ENCODE measurements at regions not wholly inside any gene's neighbourhood (a gene's known extent, or its start where the extent isn't known, plus 50 kb on each side); places are given as distances from the start of the nearest gene placed in this dataset.
A peak's percentile ranks its signal among the peaks of the same experiment; 100 is the strongest.
"Not testable (repeated sequence)": the region's sequence is repeated elsewhere in the genome, so short reads cannot be mapped to it uniquely, and the experiment has no call there.

- Histone ChIP-seq H3K4me1 (ENCODE audit: insufficient read depth, insufficient read length) (no peaks in the 10 kb centered on the region), H3K27me3 (ENCODE audit: insufficient read depth, insufficient read length) (no peaks in the 10 kb centered on the region), H3K9ac (ENCODE audit: insufficient read length, low read depth) (no peak overlapping the region), H3K36me3 (ENCODE audit: insufficient read depth, insufficient read length, low read length) (no peaks in the 10 kb centered on the region), H3K4me3 (ENCODE audit: insufficient read length, low read depth) (no peak overlapping the region), H3K9me3 (ENCODE audit: insufficient read depth, low read length) (no peaks in the 10 kb centered on the region)
- no peak for DNase-seq (ENCODE audit: low read depth, low spot score)
- TF ChIP-seq ZNF274 (IDR thresholded peaks at IDR 0.05; ENCODE audit: low read depth, low read length): no peak
- no peak for TF ChIP-seq YY1 (IDR thresholded peaks at IDR 0.05; ENCODE audit: insufficient read depth, insufficient read length)
- TF ChIP-seq SUZ12 (IDR thresholded peaks at IDR 0.05; ENCODE audit: extremely low read depth, insufficient read depth, insufficient read length): no peak
These were observed 255.2 kb downstream of the C11orf87 start for GRCh38 chr11:109677231-109677630.

GRCh38 chr11:109677876-109678275 is 255.9 kb downstream of the C11orf87 start:
- DNase-seq (ENCODE audit: low read depth, low spot score): no peak
- no peaks in the 10 kb centered on the region for H3K27me3 ChIP-seq (ENCODE audit: insufficient read depth, insufficient read length)
- H3K4me3 ChIP-seq (ENCODE audit: insufficient read length, low read depth): no peak overlapping the region
- H3K36me3 ChIP-seq (ENCODE audit: insufficient read depth, insufficient read length, low read length): no peaks in the 10 kb centered on the region
- H3K9ac ChIP-seq (ENCODE audit: insufficient read length, low read depth): no peak overlapping the region
- TF ChIP-seq YY1 (IDR thresholded peaks at IDR 0.05; ENCODE audit: insufficient read depth, insufficient read length): no peak
- TF ChIP-seq SUZ12 (IDR thresholded peaks at IDR 0.05; ENCODE audit: extremely low read depth, insufficient read depth, insufficient read length): no peak
- TF ChIP-seq ZNF274 (IDR thresholded peaks at IDR 0.05; ENCODE audit: low read depth, low read length): no peak
- no peaks in the 10 kb centered on the region for H3K4me1 ChIP-seq (ENCODE audit: insufficient read depth, insufficient read length)
- no peaks in the 10 kb centered on the region for H3K9me3 ChIP-seq (ENCODE audit: insufficient read depth, low read length)

- H3K27me3 ChIP-seq (ENCODE audit: insufficient read depth, insufficient read length): no peaks in the 10 kb centered on the region
- TF ChIP-seq YY1 (IDR thresholded peaks at IDR 0.05; ENCODE audit: insufficient read depth, insufficient read length): no peak
- H3K36me3 ChIP-seq (ENCODE audit: insufficient read depth, insufficient read length, low read length): no peaks in the 10 kb centered on the region
- no peaks in the 10 kb centered on the region for H3K9me3 ChIP-seq (ENCODE audit: insufficient read depth, low read length)
- H3K4me3 ChIP-seq (ENCODE audit: insufficient read length, low read depth): no peak overlapping the region
- no peak overlapping the region for H3K9ac ChIP-seq (ENCODE audit: insufficient read length, low read depth)
- no peak for DNase-seq (ENCODE audit: low read depth, low spot score)
- H3K4me1 ChIP-seq (ENCODE audit: insufficient read depth, insufficient read length): no peaks in the 10 kb centered on the region
These were observed 258.1 kb downstream of the C11orf87 start for GRCh38 chr11:109680127-109680526.

GRCh38 chr11:109682788-109683187 is 260.8 kb downstream of the C11orf87 start:
- not testable (repeated sequence) for H3K36me3 ChIP-seq (ENCODE audit: insufficient read depth, insufficient read length, low read length); H3K4me1 ChIP-seq (ENCODE audit: insufficient read depth, insufficient read length); H3K9me3 ChIP-seq (ENCODE audit: insufficient read depth, low read length); H3K4me3 ChIP-seq (ENCODE audit: insufficient read length, low read depth); H3K9ac ChIP-seq (ENCODE audit: insufficient read length, low read depth); DNase-seq (ENCODE audit: low read depth, low spot score); H3K27me3 ChIP-seq (ENCODE audit: insufficient read depth, insufficient read length)

- no peak for TF ChIP-seq YY1 (IDR thresholded peaks at IDR 0.05; ENCODE audit: insufficient read depth, insufficient read length)
- TF ChIP-seq SUZ12 (IDR thresholded peaks at IDR 0.05; ENCODE audit: extremely low read depth, insufficient read depth, insufficient read length): no peak
- TF ChIP-seq ZNF274 (IDR thresholded peaks at IDR 0.05; ENCODE audit: low read depth, low read length): no peak
- Histone ChIP-seq H3K4me3 (ENCODE audit: insufficient read length, low read depth) (no peak overlapping the region), H3K27me3 (ENCODE audit: insufficient read depth, insufficient read length) (no peaks in the 10 kb centered on the region), H3K4me1 (ENCODE audit: insufficient read depth, insufficient read length) (no peaks in the 10 kb centered on the region), H3K9me3 (ENCODE audit: insufficient read depth, low read length) (peaks cover 16% of the 10 kb centered on the region), H3K9ac (ENCODE audit: insufficient read length, low read depth) (no peak overlapping the region), H3K36me3 (ENCODE audit: insufficient read depth, insufficient read length, low read length) (no peaks in the 10 kb centered on the region)
- no peak for DNase-seq (ENCODE audit: low read depth, low spot score)
These were observed 273.7 kb downstream of the C11orf87 start for GRCh38 chr11:109695696-109696095.

GRCh38 chr11:109696191-109696897 is 274.4 kb downstream of the C11orf87 start:
- no peak overlapping the region for H3K4me3 ChIP-seq (ENCODE audit: insufficient read length, low read depth)
- no peaks in the 10 kb centered on the region for H3K4me1 ChIP-seq (ENCODE audit: insufficient read depth, insufficient read length)
- no peak overlapping the region for H3K9ac ChIP-seq (ENCODE audit: insufficient read length, low read depth)
- H3K36me3 ChIP-seq (ENCODE audit: insufficient read depth, insufficient read length, low read length): no peaks in the 10 kb centered on the region
- TF ChIP-seq SUZ12 (IDR thresholded peaks at IDR 0.05; ENCODE audit: extremely low read depth, insufficient read depth, insufficient read length) (no peak), YY1 (IDR thresholded peaks at IDR 0.05; ENCODE audit: insufficient read depth, insufficient read length) (no peak), ZNF274 (IDR thresholded peaks at IDR 0.05; ENCODE audit: low read depth, low read length) (no peak)
- H3K27me3 ChIP-seq (ENCODE audit: insufficient read depth, insufficient read length): no peaks in the 10 kb centered on the region
- peaks cover 16% of the 10 kb centered on the region for H3K9me3 ChIP-seq (ENCODE audit: insufficient read depth, low read length)
- DNase-seq (ENCODE audit: low read depth, low spot score): no peak

GRCh38 chr11:109697140-109697843 is 275.3 kb downstream of the C11orf87 start:
- no peak overlapping the region for H3K9ac ChIP-seq (ENCODE audit: insufficient read length, low read depth)
- H3K4me3 ChIP-seq (ENCODE audit: insufficient read length, low read depth): no peak overlapping the region
- no peaks in the 10 kb centered on the region for H3K27me3 ChIP-seq (ENCODE audit: insufficient read depth, insufficient read length)
- H3K9me3 ChIP-seq (ENCODE audit: insufficient read depth, low read length): peaks cover 16% of the 10 kb centered on the region
- H3K36me3 ChIP-seq (ENCODE audit: insufficient read depth, insufficient read length, low read length): no peaks in the 10 kb centered on the region
- no peaks in the 10 kb centered on the region for H3K4me1 ChIP-seq (ENCODE audit: insufficient read depth, insufficient read length)
- TF ChIP-seq YY1 (IDR thresholded peaks at IDR 0.05; ENCODE audit: insufficient read depth, insufficient read length) (no peak), SUZ12 (IDR thresholded peaks at IDR 0.05; ENCODE audit: extremely low read depth, insufficient read depth, insufficient read length) (no peak), ZNF274 (IDR thresholded peaks at IDR 0.05; ENCODE audit: low read depth, low read length) (no peak)
- peak; percentile 56 for DNase-seq (ENCODE audit: low read depth, low spot score)

Measured in NT2/D1 (cell line).